ENCODE measurements at regions not wholly inside any gene's neighbourhood (a gene's known extent, or its start where the extent isn't known, plus 50 kb on each side); places are given as distances from the start of the nearest gene placed in this dataset.

DNA sequence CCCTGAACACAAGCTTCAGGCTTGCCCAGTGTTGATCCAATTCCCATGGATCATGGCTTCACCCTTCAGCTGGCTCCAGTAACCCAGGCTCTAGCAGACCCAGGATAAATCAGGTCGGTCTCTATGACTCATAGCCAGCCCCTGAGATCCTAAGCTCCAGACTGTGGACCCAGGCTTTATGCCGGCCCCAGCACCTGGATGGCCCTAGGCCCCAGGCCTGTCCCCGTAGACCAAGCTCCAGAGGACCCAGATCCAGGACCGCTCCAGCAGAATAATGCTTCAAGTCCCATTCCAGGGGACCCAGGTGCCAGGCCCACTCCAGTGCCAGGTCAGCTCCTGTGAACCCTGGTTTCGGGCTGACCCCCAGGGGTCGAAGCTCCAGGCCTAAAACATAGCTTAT is 1589.9 kb upstream of the DDX18 start:
- WGBS, 2 experiments (ENCODE audit: extremely low coverage in 1 of 2, insufficient coverage in 1 of 2, insufficient read length in 1 of 2, insufficient replicate concordance in 2 of 2, low coverage in 1 of 2, low lambda C conversion rate in 2 of 2, missing lambda C conversion rate in 1 of 2), result 94% methylated on average over 6 of the region's 6 CpGs; no CpG with 5 or more reads in 1 of the 2 experiments
- CTCF ChIA-PET (ENCODE audit: partially characterized antibody), result no interaction called here
- FAIRE-seq, result no peak

More for the DNA sequence above, 1589.9 kb upstream of the DDX18 start:
- H3K4me3 ChIP-seq (ENCODE audit: extremely low read depth in 1 of 4, insufficient read depth in 2 of 4, low read depth in 3 of 4, low read length in 4 of 4), result no peak overlapping the region
- no peak overlapping the region for H2AK5ac ChIP-seq (ENCODE audit: low read depth, low read length)
- H4K8ac ChIP-seq (ENCODE audit: extremely low read depth, insufficient read depth, low read length), result no peak overlapping the region
- H2BK5ac ChIP-seq (ENCODE audit: low read depth, low read length), result no peak overlapping the region
- POLR2A ChIA-PET (ENCODE audit: partially characterized antibody), result no interaction called here
- no peak overlapping the region for H2AFZ ChIP-seq (ENCODE audit: low read length)
- no peak overlapping the region for H4K5ac ChIP-seq (ENCODE audit: insufficient read length, low read depth, low read length)
- no peak overlapping the region for H3K9ac ChIP-seq (replicated peaks in 1 of 4; ENCODE audit: extremely low read depth in 1 of 4, low read depth in 3 of 4, low read length in 3 of 4)
- TF ChIP-seq SIN3A (conservative IDR thresholded peaks at IDR 0.05 in 1 of 2, IDR thresholded peaks at IDR 0.05 in 1 of 2; ENCODE audit: low read depth in 1 of 2, low read length in 2 of 2), result no peak
- no peak for TF ChIP-seq SAP30 (IDR thresholded peaks at IDR 0.05; ENCODE audit: insufficient read depth, insufficient replicate concordance, low read length)
- TF ChIP-seq SIRT6 (IDR thresholded peaks at IDR 0.05; ENCODE audit: low read length), result no peak
- no peak for TF ChIP-seq SUZ12 (IDR thresholded peaks at IDR 0.05; ENCODE audit: low read length)
- no peak for TF ChIP-seq CHD2 (IDR thresholded peaks at IDR 0.05; ENCODE audit: low read length)
- no peak for TF ChIP-seq POU5F1 (IDR thresholded peaks at IDR 0.05; ENCODE audit: low read depth, low read length)
- TF ChIP-seq POLR2AphosphoS5 (IDR thresholded peaks at IDR 0.05; ENCODE audit: low read depth, low read length), result no peak
- no peak for TF ChIP-seq POLR2A (IDR thresholded peaks at IDR 0.05; ENCODE audit: control extremely low read depth in 1 of 2, low read depth in 2 of 2, low read length in 2 of 2)
- TF ChIP-seq USF2 (IDR thresholded peaks at IDR 0.05; ENCODE audit: low read length), result no peak
- no peak for TF ChIP-seq TAF1 (IDR thresholded peaks at IDR 0.05; ENCODE audit: low read depth, low read length)
- TF ChIP-seq HDAC6 (IDR thresholded peaks at IDR 0.05; ENCODE audit: low read depth, low read length), result no peak
- TF ChIP-seq CREB1 (IDR thresholded peaks at IDR 0.05), result no peak
- TF ChIP-seq YY1 (IDR thresholded peaks at IDR 0.05; ENCODE audit: low read depth, low read length), result no peak
- H2BK15ac ChIP-seq (ENCODE audit: low read length), result no peak overlapping the region
- no peak overlapping the region for H3K23ac ChIP-seq (ENCODE audit: insufficient read length)
- no peaks in the 10 kb centered on the region for H3K27me3 ChIP-seq (replicated peaks in 1 of 4; ENCODE audit: control insufficient read depth in 3 of 4, extremely low read depth in 1 of 4, insufficient read depth in 3 of 4, low read length in 3 of 4)
- H3K4ac ChIP-seq (replicated peaks; ENCODE audit: insufficient read length, low read depth, low read length), result no peak overlapping the region
- DNase-seq (ENCODE audit: low read depth in 1 of 2, low spot score in 2 of 2), result no peak
- no peaks in the 10 kb centered on the region for H3K23me2 ChIP-seq (ENCODE audit: low read depth, low read length)
- H3K4me1 ChIP-seq (replicated peaks in 1 of 4; ENCODE audit: control insufficient read depth in 3 of 4, insufficient read depth in 4 of 4, low read length in 3 of 4), result no peaks in the 10 kb centered on the region
- H2BK12ac ChIP-seq (ENCODE audit: low read depth, low read length), result no peak overlapping the region
- H4K91ac ChIP-seq (replicated peaks; ENCODE audit: insufficient read length, low read length), result no peak overlapping the region
- no peaks in the 10 kb centered on the region for H3K36me3 ChIP-seq (ENCODE audit: control insufficient read depth in 2 of 4, insufficient read depth in 4 of 4, low read length in 3 of 4)
- no peak overlapping the region for H2BK20ac ChIP-seq (ENCODE audit: low read length)
- no peak overlapping the region for H3K56ac ChIP-seq (replicated peaks; ENCODE audit: insufficient read length, low read depth, low read length)
- no peaks in the 10 kb centered on the region for H3K79me2 ChIP-seq (ENCODE audit: control insufficient read depth in 1 of 2, insufficient read depth in 2 of 2, low read length in 2 of 2)
- no peaks in the 10 kb centered on the region for H3K79me1 ChIP-seq (ENCODE audit: low read depth, low read length)
- H2BK120ac ChIP-seq (replicated peaks; ENCODE audit: low read depth, low read length), result no peak overlapping the region
- H3K14ac ChIP-seq (ENCODE audit: insufficient read length), result no peak overlapping the region
- no peak overlapping the region for H3K18ac ChIP-seq (ENCODE audit: extremely low read depth, low read length)
- H3K4me2 ChIP-seq (ENCODE audit: insufficient read depth in 1 of 2, low read depth in 2 of 2, low read length in 2 of 2), result no peak overlapping the region
- H4K20me1 ChIP-seq (replicated peaks in 1 of 2; ENCODE audit: control insufficient read depth in 1 of 2, insufficient read depth in 2 of 2, low read length in 2 of 2), result no peaks in the 10 kb centered on the region
- H3K27ac ChIP-seq (ENCODE audit: low read depth, low read length), result no peak overlapping the region
- no peaks in the 10 kb centered on the region for H3K9me3 ChIP-seq (ENCODE audit: insufficient read depth in 2 of 2, low read depth in 1 of 2, low read length in 1 of 2)

Data from H1 (cell line).